ENCODE measurements at regions not wholly inside any gene's neighbourhood (a gene's known extent, or its start where the extent isn't known, plus 50 kb on each side); places are given as distances from the start of the nearest gene placed in this dataset.

DNA sequence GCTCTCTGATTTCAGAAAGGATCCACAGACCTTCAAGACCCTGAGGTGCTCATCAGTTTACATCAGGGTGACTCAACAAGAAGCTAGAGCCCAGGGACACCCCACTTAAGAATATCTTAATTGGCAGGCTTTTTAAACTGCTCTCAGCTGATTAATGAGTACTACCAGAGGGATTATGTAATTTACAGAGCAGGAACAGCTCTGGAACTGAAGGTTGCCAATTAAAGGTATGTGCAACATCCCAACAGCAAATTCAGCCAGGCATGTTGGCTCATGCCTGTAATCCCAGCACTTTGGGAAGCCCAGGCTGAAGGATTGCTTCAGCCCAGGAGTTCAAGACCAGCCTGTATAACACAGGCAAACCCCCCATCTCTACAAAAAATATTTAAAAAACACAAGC is 295.7 kb downstream of the SETD4 start:
- TF ChIP-seq, protein P1, sequence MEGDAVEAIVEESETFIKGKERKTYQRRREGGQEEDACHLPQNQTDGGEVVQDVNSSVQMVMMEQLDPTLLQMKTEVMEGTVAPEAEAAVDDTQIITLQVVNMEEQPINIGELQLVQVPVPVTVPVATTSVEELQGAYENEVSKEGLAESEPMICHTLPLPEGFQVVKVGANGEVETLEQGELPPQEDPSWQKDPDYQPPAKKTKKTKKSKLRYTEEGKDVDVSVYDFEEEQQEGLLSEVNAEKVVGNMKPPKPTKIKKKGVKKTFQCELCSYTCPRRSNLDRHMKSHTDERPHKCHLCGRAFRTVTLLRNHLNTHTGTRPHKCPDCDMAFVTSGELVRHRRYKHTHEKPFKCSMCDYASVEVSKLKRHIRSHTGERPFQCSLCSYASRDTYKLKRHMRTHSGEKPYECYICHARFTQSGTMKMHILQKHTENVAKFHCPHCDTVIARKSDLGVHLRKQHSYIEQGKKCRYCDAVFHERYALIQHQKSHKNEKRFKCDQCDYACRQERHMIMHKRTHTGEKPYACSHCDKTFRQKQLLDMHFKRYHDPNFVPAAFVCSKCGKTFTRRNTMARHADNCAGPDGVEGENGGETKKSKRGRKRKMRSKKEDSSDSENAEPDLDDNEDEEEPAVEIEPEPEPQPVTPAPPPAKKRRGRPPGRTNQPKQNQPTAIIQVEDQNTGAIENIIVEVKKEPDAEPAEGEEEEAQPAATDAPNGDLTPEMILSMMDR (IDR thresholded peaks at IDR 0.05): no peak
- no peak for TF ChIP-seq POLR2A (IDR thresholded peaks at IDR 0.05)
